ENCODE measurements at regions not wholly inside any gene's neighbourhood (a gene's known extent, or its start where the extent isn't known, plus 50 kb on each side); places are given as distances from the start of the nearest gene placed in this dataset.

GRCh38 chr2:160582490-160583145 is 89.0 kb upstream of the RBMS1 start:
- TF ChIP-seq CTCF (conservative IDR thresholded peaks at IDR 0.05; ENCODE audit: low read depth in 2 of 2) = no peak
- TF ChIP-seq POLR2AphosphoS5 (IDR thresholded peaks at IDR 0.05; ENCODE audit: low read depth) = no peak
- TF ChIP-seq EZH2 (IDR thresholded peaks at IDR 0.05; ENCODE audit: low read depth, unreplicated experiment) = no peak
- no peak for TF ChIP-seq REST (IDR thresholded peaks at IDR 0.05; ENCODE audit: unreplicated experiment)
- no peak for TF ChIP-seq ETS1 (IDR thresholded peaks at IDR 0.05)
- no peak for TF ChIP-seq EZH2phosphoT487 (IDR thresholded peaks at IDR 0.05; ENCODE audit: unreplicated experiment)
- no peak for TF ChIP-seq CREB1 (CRISPR knock-in tag; IDR thresholded peaks at IDR 0.05; ENCODE audit: low read depth)
- no peak for TF ChIP-seq STAT1 (IDR thresholded peaks at IDR 0.05; ENCODE audit: unreplicated experiment)
- TF ChIP-seq JUNB (IDR thresholded peaks at IDR 0.05; ENCODE audit: unreplicated experiment) = no peak
